GM19351 (cell line): ENCODE measurements at regions not wholly inside any gene's neighbourhood (a gene's known extent, or its start where the extent isn't known, plus 50 kb on each side); places are given as distances from the start of the nearest gene placed in this dataset.

ENCODE experiments used
- ATAC-seq: cut with Tn5 transposase; IDR thresholded peaks from one replicate; pipeline ENCODE4 v1.9.1; 2021; ENCODE audit warnings: mild to moderate bottlenecking, moderate library complexity; ENCODE audit not compliant: unreplicated experiment

DNA sequence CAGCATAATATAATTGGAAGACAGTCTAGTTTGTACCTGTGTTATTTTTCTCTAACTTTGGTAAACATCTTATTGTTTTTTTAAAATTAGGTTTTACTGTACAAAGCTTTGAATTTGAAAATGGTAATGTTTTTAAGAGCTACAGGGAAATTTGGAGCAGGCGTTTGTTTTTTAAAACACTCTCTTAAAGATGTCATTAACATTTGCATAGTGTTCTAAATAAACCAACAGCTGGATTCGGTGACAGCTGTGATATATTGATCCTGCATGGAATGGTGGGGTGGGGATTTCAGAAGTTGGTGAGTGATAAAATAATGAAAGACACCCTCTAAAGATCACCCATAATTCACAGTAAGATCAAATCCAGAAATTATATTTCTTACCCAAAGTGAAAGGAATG is 97.9 kb upstream of the PRL start:
- no peak for ATAC-seq

DNA sequence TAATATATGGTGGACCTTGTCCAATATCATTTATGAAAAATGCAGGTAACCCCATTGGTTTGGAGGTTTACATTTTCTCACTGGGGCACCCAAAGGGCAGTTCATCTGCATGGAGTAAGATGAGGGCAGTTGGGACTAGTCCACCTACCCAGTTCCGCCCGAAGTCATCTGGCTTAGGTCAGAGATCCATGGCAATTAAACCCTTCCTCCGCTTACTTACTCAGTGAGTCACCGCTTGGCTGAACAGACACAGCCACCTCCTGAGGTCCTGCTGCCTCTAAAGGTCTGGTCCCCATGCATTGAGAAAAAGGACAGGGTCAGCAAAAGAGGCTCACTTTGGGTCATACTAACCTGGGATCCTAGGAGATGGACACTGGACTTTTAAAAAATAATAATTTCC is 102.9 kb upstream of the PRL start:
- ATAC-seq, result no peak

- ATAC-seq, result no peak
Observed at GRCh38 chr6:22401206-22401605, 104.4 kb upstream of the PRL start.

GRCh38 chr6:22401932-22402331 is 105.1 kb upstream of the PRL start:
- ATAC-seq, result no peak

DNA sequence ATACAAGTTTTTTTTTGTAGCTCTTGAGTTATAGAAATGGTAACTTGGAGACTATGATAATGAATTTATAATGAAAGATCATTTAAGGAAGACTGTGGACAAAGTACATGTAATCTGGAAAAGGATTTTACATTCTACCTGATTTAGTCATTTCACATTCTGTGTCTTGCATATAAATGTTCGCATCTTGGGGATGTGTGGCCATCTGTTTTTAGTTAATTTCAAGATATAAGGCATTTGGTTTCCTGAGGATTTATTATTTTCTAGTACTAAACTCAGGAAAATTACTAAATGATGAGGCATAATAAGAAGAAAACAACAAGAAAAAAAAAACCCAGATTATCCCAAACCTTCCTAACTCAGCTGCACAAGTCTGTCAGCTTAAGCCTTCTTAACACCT is 112.7 kb upstream of the PRL start:
- no peak for ATAC-seq

DNA sequence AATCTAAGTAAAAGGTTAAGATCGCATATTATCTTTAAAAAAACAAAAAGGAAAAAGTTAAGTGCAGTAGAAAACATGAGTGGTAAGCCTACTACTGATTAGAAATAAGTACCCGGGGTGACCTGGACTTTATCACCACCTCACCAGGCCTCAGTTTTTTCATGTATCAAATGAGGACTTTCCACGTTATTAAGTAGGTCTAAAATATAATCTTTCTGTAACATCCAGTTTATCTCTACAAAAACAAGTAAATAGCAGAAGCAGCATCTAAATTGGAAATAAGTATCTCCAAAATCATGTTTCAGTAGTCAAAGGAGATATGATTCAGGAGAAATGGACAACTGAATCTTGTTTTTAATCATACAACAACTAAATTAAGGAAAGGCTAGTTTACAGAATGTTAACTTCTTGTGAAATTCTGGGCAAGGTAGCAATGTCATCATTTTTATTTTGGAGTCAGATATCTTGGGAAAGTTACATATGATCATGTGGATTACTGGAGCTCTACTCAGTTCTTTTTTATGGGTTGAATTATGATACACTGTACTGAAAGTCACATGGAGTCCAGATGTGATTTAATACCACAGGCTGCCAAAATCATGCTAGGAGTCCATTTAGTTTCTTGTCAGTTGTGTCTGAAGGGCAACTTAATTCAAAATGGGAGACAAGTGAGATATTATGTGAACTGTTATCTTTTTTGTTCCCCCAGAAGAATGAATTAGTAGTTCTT is 114.7 kb upstream of the PRL start:
- ATAC-seq, result no peak

- no peak for ATAC-seq
Observed at GRCh38 chr6:22412994-22413393, 116.2 kb upstream of the PRL start.

- ATAC-seq, result no peak
Observed at GRCh38 chr6:22413681-22414311, 117.0 kb upstream of the PRL start.

- no peak for ATAC-seq
Observed at GRCh38 chr6:22418714-22419113, 121.9 kb upstream of the PRL start.

DNA sequence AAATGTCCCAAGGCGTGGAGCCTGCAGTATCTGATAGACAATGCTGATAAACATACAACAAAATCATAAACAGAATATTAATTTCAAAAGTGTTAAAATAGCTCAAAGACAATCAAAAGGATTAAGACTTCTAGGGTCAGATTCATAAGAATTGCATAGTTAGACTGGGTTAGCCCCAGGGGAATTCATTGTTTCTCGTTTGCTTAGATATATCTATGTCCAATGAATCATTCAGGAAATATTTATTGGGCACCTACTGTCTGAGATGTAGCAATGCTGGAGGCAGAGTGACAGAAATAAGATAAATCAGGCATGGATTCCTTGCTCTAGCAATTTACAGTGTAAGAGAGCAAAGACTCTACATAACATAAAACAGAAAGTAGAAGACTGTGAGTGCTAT is 124.4 kb upstream of the PRL start:
- ATAC-seq, result no peak

DNA sequence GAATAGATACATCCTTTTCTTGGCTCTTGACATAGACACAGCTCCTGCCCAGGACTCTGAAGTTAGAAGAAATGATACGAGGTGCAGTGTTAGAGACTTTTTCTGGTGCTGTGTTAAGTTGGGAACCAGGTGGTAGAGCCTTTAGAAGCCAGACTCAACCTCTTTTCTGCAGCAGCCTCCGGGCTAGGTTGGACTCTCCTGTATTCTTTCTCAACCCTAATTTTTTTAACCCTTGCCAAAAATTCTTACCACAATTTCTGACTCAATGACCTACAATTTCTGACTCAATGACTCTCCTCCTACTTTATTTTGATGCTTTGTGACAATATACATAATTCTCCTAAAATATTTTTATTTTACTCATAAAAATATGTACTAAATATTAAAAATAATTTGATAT is 127.4 kb upstream of the PRL start:
- ATAC-seq, result no peak

DNA sequence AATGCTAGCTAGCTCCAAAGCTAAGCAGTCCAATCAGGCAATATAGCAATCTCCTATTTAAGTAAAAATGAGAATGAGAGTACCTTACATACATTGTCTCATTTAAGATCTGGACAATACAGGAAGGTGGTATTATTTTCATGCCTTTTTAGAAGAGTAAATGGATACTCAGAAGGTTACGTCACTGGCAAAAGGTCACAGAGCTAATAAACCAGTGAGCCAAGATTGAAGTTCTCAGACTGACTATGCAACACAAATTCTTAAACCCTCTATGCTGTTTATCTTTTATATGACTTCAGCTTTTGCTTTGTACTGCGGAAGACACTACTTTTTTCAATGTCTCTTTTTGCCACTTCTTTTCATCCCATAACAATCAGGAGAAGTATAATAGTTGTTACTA is 135.2 kb upstream of the PRL start:
- ATAC-seq, result no peak

DNA sequence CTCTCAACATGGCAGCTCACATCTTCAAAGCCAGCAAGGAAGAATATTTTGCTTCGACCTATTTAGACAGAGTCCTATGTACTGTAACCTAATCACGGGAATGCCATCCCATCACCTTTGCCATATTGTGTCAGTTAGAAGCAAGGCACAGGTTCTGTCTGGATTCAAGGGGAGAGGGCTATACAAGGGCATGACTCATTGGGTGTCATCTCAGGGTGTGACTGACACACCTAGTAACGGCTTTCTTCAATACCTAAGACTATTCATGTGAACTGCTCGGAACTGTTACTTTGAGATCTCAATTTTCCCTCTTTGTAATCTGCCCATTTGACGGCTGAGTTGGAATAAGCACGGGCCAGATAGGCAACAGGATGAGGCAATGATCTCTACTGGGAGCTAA is 135.6 kb upstream of the HDGFL1 start:
- no peak for ATAC-seq

DNA sequence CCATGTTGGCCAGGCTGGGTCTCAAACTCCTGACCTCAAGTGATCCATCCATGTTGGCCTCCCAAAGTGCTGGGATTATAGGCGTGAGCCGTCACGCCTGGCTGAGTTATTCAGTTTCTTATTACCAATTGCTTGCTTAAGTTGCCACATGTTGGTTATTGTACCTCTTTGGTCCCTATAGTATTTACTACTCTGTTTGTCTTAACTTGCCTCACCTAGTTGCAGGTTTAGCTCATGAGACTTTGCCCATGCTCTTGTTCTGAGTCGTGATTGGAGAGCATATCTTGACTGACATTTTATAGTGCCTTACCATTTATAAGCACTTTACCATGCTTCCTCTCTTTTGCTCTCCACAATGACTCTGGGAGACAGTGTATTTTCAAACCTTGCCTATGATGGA is 134.2 kb upstream of the HDGFL1 start:
- ATAC-seq, result no peak

- ATAC-seq, result no peak
Observed at GRCh38 chr6:22436134-22436533, 133.2 kb upstream of the HDGFL1 start.

DNA sequence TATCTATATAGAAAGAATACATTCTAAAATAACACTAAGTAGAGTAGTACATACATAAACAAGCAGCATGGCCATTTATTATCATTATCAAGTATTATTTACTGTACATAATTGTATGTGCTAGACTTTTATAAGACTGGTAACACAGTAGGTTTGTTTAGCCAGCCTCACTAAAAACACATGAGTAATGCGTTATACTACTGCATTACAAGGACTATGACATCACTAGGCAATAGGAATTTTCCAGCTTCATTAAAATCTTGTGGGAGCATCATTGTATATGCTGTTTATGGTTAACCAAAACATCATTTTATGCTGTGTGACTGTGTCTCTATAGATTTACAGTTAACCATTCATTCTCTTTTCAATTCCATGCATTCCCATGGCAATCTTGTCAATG is 131.7 kb upstream of the HDGFL1 start:
- ATAC-seq, result no peak

- ATAC-seq, result no peak
Observed at GRCh38 chr6:22442826-22443225, 126.5 kb upstream of the HDGFL1 start.

DNA sequence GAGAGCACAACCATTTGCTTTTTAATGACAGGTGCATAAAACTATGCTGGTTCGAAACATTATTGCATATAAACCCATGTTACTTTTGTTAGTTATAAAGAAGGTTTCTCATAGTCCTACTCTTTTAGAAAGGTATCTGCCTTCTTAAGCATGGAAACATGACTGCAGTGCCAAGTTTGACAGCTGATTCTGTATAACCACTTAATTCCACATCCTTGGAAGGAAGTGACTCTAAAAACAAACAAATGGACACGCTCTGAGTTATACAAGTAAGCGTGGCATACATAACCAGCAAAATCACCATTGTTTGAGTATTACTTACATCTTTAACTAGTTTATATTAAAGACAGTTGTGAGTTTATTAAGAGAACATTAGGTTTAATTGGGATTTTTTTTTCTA is 125.0 kb upstream of the HDGFL1 start:
- no peak for ATAC-seq

DNA sequence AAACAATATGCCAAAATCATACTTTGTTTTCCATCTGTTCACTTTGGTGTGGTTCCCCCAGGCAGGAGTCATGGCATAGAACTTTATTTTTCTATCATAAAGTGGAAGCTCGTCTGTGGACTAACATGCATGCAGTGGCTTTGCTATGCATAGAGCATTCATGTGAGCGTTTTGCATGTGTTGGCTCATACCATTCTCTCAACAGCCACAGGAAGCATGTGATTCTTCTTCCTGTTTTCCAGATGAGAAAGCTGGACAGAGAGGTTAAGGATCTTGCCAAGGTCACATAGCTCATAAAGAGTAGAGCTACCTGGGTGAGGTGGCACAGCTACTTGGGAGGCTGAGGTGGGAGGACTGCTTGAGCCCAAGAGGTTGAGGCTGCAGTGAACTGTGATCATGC is 123.4 kb upstream of the HDGFL1 start:
- ATAC-seq, result no peak

- no peak for ATAC-seq
Observed at GRCh38 chr6:22447249-22448196, 121.8 kb upstream of the HDGFL1 start.

GRCh38 chr6:22448291-22448711 is 121.1 kb upstream of the HDGFL1 start:
- ATAC-seq, result no peak

- ATAC-seq, result no peak
Observed at GRCh38 chr6:22451962-22452361, 117.4 kb upstream of the HDGFL1 start.
